ACC112 (cell line): ENCODE measurements at regions not wholly inside any gene's neighbourhood (a gene's known extent, or its start where the extent isn't known, plus 50 kb on each side); places are given as distances from the start of the nearest gene placed in this dataset.

Experiments used
- H2AFZ ChIP-seq: fragments of 200-600 bp; sonication (generic); one replicate; pipeline ENCODE4 v1.6.0; 2017; ENCODE audit warnings: antibody characterized with exemption, low read length; ENCODE audit not compliant: unreplicated experiment
- H3K27ac ChIP-seq: fragments of 200-600 bp; sonication (generic); 2 replicates; pipeline ENCODE4 v1.5.1; 2014; ENCODE audit warnings: low read depth, mild to moderate bottlenecking, antibody characterized with exemption, low read length, moderate library complexity
- H3K27me3 ChIP-seq: fragments of 200-600 bp; sonication (generic); 2 replicates; pipeline ENCODE4 v1.6.1; 2014; ENCODE audit warnings: mild to moderate bottlenecking, antibody characterized with exemption, low read length, moderate library complexity, mixed read lengths; ENCODE audit not compliant: insufficient read depth
- H3K36me3 ChIP-seq: fragments of 200-600 bp; sonication (generic); 2 replicates; pipeline ENCODE4 v1.6.1; 2016; ENCODE audit warnings: mild to moderate bottlenecking, antibody characterized with exemption, low read length, moderate library complexity, mixed read lengths; ENCODE audit not compliant: insufficient read depth
- H3K4me1 ChIP-seq: fragments of 200-600 bp; sonication (generic); one replicate; pipeline ENCODE4 v1.6.1; 2016; ENCODE audit warnings: low read length, mixed read lengths; ENCODE audit not compliant: insufficient read depth, unreplicated experiment, control insufficient read depth
- H3K4me3 ChIP-seq: fragments of 200-600 bp; sonication (generic); 2 replicates; pipeline ENCODE4 v1.5.1; 2014; ENCODE audit warnings: mild to moderate bottlenecking, low read depth, low read length
- H3K79me2 ChIP-seq: fragments of 200-600 bp; sonication (generic); one replicate; pipeline ENCODE4 v1.6.0; 2016; ENCODE audit warnings: low read length; ENCODE audit not compliant: control insufficient read depth, unreplicated experiment, insufficient read depth

DNA sequence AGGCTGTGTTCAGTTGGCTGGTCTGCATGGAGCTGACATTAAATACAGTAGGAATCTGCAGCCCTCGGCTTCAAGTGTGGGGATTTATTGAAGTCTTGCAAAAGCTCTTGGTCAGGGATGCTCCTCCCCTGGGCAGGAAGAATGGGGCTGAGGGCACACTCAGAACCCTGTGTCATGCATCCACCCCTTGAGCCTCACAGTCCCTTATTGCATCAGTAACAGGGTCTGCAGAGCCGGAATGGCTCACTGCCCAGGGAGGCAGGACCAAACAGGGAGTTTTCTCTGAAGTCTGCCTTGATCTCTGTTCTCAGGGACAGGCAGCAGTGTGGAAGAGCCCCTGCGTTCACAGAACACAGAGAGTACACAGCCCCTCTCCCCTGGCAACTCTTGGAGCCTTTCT is 216.8 kb downstream of the ENGASE start:
- H2AFZ ChIP-seq, result no peak overlapping the region
- H3K27me3 ChIP-seq, result peaks cover 59% of the 10 kb centered on the region
- no peaks in the 10 kb centered on the region for H3K79me2 ChIP-seq
- no peaks in the 10 kb centered on the region for H3K36me3 ChIP-seq
- H3K4me3 ChIP-seq, result no peak overlapping the region
- H3K4me1 ChIP-seq, result no peaks in the 10 kb centered on the region
- no peak overlapping the region for H3K27ac ChIP-seq

DNA sequence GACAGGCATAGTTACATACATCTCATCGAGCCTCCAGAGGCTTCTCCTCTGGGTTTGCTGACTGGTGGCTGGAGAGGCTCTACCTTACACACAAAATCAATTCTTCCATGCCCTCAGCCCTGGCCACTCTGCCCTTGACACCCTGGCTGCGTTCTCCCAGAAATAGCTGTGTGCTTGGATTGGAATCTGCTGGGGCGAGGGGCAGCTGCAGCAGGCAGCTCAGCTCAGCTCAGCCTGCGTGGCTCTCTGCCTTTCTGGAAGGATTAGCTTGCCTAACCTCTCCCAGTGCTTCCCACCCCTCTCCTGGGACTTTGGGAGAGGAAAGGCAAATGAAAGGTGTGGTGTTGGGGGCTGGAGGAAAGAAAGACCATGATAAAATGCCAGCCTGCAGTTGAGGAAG is 216.1 kb downstream of the ENGASE start:
- no peak overlapping the region for H3K27ac ChIP-seq
- H3K27me3 ChIP-seq, result peaks cover 63% of the 10 kb centered on the region
- H3K4me3 ChIP-seq, result no peak overlapping the region
- H2AFZ ChIP-seq, result no peak overlapping the region
- H3K4me1 ChIP-seq, result no peaks in the 10 kb centered on the region
- no peaks in the 10 kb centered on the region for H3K36me3 ChIP-seq
- no peaks in the 10 kb centered on the region for H3K79me2 ChIP-seq

DNA sequence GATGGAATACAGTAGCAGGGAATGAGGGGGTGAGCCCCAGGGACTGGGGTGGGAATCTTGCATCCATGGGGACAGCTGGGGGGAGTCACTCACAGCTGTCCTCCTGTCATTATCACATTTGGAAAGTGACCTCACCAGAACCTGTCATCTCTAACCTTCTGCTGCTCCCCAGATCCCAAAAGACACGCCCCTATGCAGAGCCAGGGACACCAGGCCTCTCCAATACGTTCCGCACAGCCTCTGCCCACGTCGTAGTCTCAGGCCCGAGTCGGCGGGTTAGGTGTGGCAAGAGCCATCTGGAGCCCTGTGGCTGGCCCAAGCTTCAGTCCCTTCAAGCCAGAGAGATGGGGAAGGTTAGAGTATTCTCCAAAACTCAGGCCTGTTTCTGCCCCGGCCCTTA is 214.3 kb downstream of the ENGASE start:
- no peak overlapping the region for H2AFZ ChIP-seq
- no peak overlapping the region for H3K4me3 ChIP-seq
- no peak overlapping the region for H3K27ac ChIP-seq
- H3K4me1 ChIP-seq, result no peaks in the 10 kb centered on the region
- peaks cover 54% of the 10 kb centered on the region for H3K27me3 ChIP-seq
- no peaks in the 10 kb centered on the region for H3K36me3 ChIP-seq
- H3K79me2 ChIP-seq, result no peaks in the 10 kb centered on the region

DNA sequence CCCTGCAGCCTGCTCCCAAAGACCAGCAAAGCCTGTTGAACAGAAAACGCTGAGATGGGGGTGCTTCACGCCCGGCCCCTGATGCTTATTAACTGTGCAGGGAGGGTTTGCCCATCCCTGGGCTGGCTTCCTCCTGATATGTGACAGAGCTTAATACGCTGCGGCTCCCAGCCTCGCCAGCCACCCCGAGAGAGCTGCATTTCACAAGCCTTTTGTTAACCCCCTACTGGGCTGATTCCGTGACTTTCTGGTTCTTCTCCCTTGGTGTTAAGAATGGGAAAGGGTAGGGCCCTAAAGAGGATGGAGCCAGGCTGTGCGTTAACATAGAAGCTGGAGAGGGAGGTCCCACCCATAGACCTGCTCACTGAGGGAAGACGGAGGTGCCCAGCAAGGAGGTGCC is 211.8 kb downstream of the ENGASE start:
- no peak overlapping the region for H3K4me3 ChIP-seq
- H3K79me2 ChIP-seq, result no peaks in the 10 kb centered on the region
- H3K4me1 ChIP-seq, result no peaks in the 10 kb centered on the region
- no peak overlapping the region for H3K27ac ChIP-seq
- peaks cover 66% of the 10 kb centered on the region for H3K27me3 ChIP-seq
- H3K36me3 ChIP-seq, result no peaks in the 10 kb centered on the region
- H2AFZ ChIP-seq, result no peak overlapping the region

DNA sequence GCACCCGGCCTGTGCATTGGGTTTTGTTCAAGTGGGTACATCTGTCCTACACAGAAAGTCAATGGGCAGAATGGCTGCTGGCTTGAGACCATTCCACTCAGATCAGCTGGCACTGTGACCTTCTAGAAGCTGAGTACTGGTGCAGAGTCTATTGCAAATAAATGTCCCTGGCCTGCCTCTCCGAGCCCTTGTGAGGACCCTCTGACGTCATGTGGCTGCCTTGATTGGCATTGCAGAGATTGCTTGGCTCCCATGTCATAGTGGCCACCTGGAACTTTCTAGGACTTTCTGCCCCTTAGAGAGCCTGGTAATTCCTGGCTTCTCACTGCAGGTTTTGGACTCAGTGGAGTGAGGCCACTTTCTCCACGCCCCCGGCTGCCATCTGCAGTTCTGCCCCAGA is 211.3 kb downstream of the ENGASE start:
- H3K36me3 ChIP-seq, result no peaks in the 10 kb centered on the region
- H3K27me3 ChIP-seq, result peaks cover 66% of the 10 kb centered on the region
- no peaks in the 10 kb centered on the region for H3K4me1 ChIP-seq
- no peak overlapping the region for H2AFZ ChIP-seq
- no peak overlapping the region for H3K27ac ChIP-seq
- H3K4me3 ChIP-seq, result no peak overlapping the region
- H3K79me2 ChIP-seq, result no peaks in the 10 kb centered on the region

DNA sequence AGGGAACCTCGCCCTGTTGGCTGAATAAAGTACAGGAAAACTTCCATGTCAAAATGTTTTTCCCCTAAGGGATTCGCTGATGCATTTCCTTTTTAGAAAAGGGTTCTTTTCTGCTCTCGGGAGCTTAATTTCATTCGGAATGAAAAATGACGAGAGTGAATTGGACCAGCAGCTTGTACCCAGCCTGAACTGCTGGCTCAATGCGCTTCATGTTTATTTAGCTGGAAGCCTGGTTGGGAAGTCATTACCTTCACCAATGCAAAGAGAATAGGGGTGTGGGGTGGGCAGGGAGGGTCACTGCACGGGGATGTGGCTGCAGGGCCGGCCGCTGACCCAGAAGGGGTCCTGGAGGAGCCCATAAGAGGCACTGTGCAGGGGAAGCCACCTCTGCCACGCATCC is 207.7 kb downstream of the ENGASE start:
- no peaks in the 10 kb centered on the region for H3K36me3 ChIP-seq
- H3K27me3 ChIP-seq, result peaks cover 52% of the 10 kb centered on the region
- no peaks in the 10 kb centered on the region for H3K79me2 ChIP-seq
- no peak overlapping the region for H3K27ac ChIP-seq
- no peak overlapping the region for H2AFZ ChIP-seq
- H3K4me1 ChIP-seq, result no peaks in the 10 kb centered on the region
- H3K4me3 ChIP-seq, result no peak overlapping the region

DNA sequence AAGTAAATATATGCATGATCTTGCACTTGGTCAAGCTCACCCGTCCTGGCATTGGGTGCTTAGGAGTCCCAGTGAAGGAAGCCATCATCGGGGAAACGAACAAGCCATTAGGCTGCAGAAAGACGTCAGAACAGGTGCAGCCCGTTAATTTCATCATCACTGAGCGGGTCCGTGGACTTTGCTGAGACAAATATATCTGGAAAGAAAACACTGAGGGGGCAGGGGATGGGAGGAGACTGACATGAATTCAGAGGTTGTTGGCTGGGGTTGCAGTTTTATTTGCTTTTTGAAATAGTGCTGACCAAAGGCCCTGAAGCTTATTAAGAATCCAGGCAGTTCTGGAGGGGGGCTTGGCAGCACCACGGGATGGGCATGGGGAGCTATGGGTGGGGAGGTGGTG is 207.2 kb downstream of the ENGASE start:
- H3K27me3 ChIP-seq, result peaks cover 47% of the 10 kb centered on the region
- no peak overlapping the region for H3K4me3 ChIP-seq
- H2AFZ ChIP-seq, result no peak overlapping the region
- H3K27ac ChIP-seq, result no peak overlapping the region
- no peaks in the 10 kb centered on the region for H3K4me1 ChIP-seq
- no peaks in the 10 kb centered on the region for H3K36me3 ChIP-seq
- H3K79me2 ChIP-seq, result no peaks in the 10 kb centered on the region

DNA sequence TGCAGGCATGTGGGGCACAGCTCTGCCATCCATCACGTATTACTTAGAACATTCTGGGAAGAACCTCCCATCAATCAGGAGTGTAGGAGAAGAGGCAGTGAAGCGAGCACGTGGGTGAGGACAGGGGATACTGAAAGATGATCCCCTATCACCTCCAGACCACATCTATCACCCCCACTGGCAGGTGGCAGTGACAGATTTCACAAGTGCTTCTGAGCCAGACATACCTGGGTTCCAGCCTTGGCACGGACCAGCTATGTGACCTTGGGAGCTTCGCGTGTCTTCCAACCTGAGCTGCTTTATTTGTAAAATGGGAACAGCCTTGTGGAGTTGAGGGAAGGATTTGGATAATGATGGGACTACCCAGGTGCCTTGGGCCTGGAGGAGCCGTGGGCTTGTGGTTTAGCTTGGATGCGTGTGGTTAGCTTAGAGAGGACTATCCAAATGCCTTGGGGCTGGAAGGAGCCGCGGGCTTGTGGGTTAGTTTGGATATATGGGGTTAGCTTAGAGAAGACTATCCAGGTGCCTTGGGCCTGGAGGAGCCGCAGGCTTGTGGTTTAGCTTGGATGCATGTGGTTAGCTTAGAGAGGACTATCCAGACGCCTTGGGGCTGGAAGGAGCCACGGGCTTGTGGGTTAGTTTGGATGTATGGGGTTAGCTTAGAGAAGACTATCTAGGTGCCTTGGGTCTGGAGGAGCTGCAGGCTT is 206.4 kb downstream of the ENGASE start:
- Histone ChIP-seq H3K79me2 (no peaks in the 10 kb centered on the region), H2AFZ (no peak overlapping the region), H3K27me3 (peaks cover 40% of the 10 kb centered on the region), H3K27ac (no peak overlapping the region), H3K4me3 (no peak overlapping the region), H3K4me1 (no peaks in the 10 kb centered on the region), H3K36me3 (no peaks in the 10 kb centered on the region)

DNA sequence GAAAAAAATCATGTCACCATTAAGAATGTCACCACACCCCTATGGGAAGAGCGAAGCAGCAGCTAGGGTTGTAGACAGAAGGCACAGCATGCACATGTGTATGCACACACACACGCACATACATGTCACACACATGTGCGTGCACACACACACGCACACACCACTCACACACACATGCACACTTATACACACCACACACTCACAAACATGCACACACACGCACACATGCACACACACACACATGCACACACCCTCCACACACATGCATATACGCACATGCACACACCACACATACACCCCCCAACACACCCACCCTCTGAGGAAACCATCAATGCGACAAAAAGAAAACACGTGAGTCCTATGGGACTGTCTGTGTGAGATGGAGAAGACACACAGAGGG is 205.4 kb downstream of the ENGASE start:
- Histone ChIP-seq H3K79me2 (no peaks in the 10 kb centered on the region), H2AFZ (no peak overlapping the region), H3K4me1 (no peaks in the 10 kb centered on the region), H3K4me3 (no peak overlapping the region), H3K36me3 (no peaks in the 10 kb centered on the region), H3K27ac (no peak overlapping the region), H3K27me3 (peaks cover 42% of the 10 kb centered on the region)

DNA sequence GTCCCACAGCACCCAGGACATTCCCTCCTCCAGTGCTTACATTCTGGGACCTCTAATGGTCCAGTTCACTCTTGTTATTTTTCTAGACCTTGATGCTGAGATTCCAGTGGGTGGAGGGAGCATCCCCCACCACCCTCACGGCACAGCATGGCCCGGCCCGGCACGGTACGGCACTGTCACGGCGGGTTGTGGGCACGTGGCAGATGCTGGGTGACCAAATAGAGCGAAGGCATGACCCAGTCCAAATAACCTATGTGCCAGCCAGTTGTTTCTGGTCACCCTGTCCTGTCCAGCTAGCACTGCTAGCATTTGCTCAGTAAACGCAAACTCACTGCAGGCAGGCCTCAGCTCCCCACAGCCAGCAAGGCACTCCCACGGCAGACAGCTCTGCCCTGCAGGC is 204.7 kb downstream of the ENGASE start:
- Histone ChIP-seq H2AFZ (no peak overlapping the region), H3K79me2 (no peaks in the 10 kb centered on the region), H3K36me3 (no peaks in the 10 kb centered on the region), H3K27me3 (peaks cover 42% of the 10 kb centered on the region), H3K27ac (no peak overlapping the region), H3K4me1 (no peaks in the 10 kb centered on the region), H3K4me3 (no peak overlapping the region)

DNA sequence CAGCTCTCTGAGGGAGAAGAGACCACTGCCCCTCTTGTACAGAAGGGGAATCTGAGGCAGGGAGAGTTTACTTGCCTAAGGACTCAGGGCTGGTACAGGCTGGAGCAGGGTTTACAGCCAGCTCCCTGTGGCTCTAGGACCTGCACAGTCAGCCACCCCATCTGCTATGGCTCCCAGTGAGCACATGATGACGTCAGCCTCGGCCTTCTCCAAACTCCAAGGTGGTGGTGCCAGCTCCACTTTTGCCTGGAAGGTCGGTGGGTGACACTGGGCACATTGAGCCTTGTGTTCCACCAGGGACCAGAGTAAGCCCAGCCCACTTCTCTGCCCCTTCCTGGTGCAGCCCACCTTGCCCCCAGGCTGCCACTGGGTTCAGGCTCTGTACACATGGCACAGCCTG is 202.2 kb downstream of the ENGASE start:
- Histone ChIP-seq H3K4me1 (no peaks in the 10 kb centered on the region), H3K27me3 (peaks cover 24% of the 10 kb centered on the region), H3K79me2 (no peaks in the 10 kb centered on the region), H2AFZ (no peak overlapping the region), H3K27ac (no peak overlapping the region), H3K36me3 (no peaks in the 10 kb centered on the region), H3K4me3 (no peak overlapping the region)
